ENCODE measurements at regions not wholly inside any gene's neighbourhood (a gene's known extent, or its start where the extent isn't known, plus 50 kb on each side); places are given as distances from the start of the nearest gene placed in this dataset.

- DNase-seq (ENCODE audit: low spot score) = no peak
Observed at GRCh38 chr5:2266641-2267240, 384.0 kb upstream of the IRX4 start.

DNA sequence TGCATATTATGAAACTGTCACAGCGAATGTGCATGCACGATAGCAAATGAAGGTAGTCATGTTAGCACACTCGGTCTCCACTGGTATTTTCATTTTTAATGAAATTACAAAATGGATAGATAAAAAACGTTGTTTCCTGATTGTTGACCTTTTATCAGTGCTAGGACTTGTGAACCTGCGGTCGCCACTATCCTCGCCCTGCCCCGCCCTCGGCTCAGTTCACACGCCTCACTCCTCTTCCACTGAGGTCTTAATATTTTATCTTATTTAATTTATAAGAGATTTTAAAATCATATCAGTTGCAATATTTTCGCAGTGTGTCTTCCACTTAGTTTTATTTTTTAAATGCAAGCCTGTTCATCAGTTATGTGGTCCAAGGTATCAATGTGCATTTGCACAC, 382.6 kb upstream of the IRX4 start:
- no peak for DNase-seq (ENCODE audit: low spot score)

DNA sequence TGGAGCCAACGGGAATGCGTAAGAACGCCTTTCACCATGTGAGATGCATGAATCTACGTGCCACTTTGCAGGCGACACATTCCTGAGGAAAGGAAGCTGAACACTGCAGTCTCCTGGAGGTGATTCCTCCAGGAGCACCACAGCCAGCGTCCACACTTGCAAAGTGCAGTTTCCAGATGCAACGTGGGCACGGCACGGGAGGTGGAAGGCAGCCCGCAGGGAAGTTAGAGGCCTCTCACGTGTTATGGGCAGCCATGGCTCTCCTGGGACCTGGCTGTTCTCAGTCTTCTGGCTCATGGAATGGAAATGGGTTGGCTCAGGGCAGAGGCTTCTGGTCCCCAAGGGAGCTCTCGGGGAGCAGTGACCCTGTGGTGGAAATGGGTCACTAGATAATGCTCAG, 381.0 kb upstream of the IRX4 start:
- no peak for DNase-seq (ENCODE audit: low spot score)

GRCh38 chr5:2262620-2263019, 379.9 kb upstream of the IRX4 start:
- no peak for DNase-seq (ENCODE audit: low spot score)

- DNase-seq (ENCODE audit: low spot score) = no peak
Observed at GRCh38 chr5:2261004-2261703, 378.4 kb upstream of the IRX4 start.

GRCh38 chr5:2260211-2261003, 377.7 kb upstream of the IRX4 start:
- DNase-seq (ENCODE audit: low spot score) = no peak

- DNase-seq (ENCODE audit: low spot score) = no peak
Observed at GRCh38 chr5:2259494-2260107, 376.9 kb upstream of the IRX4 start.

DNA sequence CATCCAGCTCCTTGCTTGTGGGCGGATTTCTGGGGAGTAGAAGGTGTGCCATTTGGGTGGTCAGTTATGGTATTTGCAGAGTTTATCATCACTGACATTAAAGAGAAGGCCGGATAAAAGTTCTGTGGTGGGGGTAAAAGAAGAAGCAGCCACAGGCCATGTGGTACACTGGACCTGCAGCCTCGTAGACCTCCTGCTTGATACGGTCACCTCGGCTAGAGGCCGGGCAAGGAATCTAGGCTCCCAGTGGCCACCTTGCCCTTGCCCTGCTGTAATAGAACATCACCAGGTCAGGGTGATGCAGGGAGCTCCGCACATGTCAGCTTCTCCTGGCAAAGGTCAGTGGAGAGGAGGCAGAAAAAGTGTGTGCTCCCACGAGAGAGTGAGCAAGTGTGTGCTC, 376.1 kb upstream of the IRX4 start:
- no peak for DNase-seq (ENCODE audit: low spot score)

- DNase-seq (ENCODE audit: low spot score) = no peak
Observed at GRCh38 chr5:2257326-2258244, 374.9 kb upstream of the IRX4 start.

DNA sequence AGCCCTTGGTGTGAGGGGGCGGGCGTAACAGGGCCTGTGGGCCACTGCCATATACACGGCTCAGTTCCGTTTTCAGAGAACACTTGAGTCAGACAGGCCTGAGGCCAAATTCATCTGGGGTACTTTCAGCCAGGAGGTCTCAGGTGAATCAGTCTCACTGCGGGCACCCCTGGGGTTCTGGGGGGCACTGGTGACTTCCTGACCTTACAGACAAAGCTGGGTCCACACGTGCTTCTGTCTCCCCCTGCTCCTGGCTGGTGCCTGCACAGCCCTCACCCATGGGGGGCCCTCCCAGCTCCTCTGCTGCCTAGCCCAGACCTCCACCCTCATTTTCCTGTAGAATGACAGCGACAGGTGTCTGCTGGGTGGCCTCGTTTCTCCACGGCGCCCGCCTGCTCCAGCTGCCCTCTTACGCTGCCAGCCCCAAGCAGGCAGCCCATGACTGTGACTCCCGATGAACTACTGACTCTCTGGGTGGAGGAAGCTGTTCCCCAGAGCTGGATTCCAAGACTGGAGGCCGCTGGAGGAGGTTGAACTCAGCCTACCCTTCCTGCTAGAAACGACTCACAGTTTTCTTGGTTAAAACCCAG, 374.1 kb upstream of the IRX4 start:
- no peak for DNase-seq (ENCODE audit: low spot score)

GRCh38 chr5:2255915-2256690, 373.4 kb upstream of the IRX4 start:
- no peak for DNase-seq (ENCODE audit: low spot score)

DNA sequence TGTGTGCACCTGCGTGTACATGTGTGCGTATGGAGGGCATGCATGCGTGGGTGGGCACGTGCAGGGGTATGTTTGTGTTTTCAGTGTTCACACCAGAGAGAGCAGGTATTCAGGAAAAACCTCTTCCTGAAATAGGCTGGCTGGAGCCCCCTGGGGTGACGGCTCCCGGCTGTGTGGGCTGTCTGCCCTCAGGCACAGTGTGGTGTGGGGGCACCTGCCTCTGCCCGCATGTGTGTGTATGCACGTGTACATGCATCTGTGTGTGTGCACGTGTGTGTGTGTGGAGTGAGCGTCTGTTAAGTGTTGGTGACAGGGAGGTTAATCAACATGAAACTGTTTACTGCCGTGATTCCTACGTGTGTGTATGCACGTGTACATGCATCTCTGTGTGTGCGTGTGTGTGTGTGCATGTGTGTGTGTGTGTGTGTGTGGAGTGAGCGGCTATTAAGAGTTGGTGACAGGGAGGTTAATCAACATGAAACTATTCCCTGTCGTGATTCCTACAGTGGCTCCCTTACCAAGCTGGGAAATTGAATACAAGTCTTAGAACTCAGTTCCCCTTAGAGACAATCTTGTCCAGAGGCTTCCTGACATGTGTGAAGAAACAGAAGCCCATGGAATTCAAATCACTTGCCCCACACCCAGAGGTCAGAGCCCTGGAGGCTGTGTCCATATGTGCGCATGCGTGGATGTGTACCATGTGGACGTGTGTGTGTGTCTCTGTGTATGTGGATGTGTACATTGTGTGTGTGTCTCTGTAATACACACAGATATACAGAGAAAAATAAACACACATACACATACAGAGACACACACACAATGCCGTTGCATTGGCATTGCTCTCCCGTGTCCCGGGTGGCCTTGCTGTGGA, 372.4 kb upstream of the IRX4 start:
- no peak for DNase-seq (ENCODE audit: low spot score)

DNA sequence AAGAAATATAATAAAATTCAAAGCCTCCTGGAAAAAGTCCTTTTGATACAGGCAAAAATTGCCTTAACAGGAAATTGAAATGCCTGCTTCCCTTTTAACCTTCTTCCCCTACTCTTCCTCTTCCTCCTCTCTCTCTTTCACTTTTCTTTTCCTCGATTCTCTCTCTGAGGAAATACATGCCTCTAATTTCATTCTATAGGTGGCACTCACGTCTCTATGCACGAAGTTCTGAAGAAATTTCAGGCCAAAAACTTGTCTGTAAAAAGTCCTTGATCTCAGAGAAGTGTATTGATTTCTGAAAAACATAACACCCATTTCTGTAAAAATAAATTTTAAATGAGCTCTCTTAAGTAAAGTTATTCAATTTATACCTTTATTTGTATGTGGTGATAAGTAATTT, 371.7 kb upstream of the IRX4 start:
- DNase-seq (ENCODE audit: low spot score) = no peak

- no peak for DNase-seq (ENCODE audit: low spot score)
Observed at GRCh38 chr5:2253040-2253975, 370.6 kb upstream of the IRX4 start.

- no peak for DNase-seq (ENCODE audit: low spot score)
Observed at GRCh38 chr5:2251751-2252150, 369.0 kb upstream of the IRX4 start.

- no peak for DNase-seq (ENCODE audit: low spot score)
Observed at GRCh38 chr5:2251298-2251697, 368.6 kb upstream of the IRX4 start.

DNA sequence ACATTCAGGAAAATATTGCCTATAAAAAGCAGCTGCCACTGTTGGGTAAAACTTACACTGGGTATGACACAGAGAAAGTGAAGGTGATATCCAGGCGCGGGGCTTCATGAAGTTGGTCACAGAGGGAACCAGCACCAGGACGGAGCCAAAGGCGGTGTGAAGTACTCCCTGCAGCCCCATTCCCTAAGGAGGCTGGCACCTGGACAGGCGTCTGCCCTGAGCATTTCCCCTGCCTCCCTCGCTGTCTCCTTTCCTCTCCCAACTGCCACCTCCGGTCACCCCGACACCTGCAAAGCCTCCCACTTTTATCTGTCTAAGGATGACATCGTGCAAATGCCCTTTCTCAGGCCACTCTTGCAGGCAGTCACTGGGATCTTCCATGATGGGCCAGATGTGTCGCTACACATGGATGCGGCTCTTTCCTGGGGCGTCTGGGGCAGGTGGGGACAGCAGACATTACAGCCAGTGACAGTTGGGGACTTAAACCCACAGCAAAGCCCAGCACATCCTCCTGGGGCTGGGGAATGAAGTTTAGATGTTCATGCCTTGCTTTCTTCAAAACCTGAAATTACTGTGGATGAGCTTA, 367.7 kb upstream of the IRX4 start:
- no peak for DNase-seq (ENCODE audit: low spot score)

- no peak for DNase-seq (ENCODE audit: low spot score)
Observed at GRCh38 chr5:2249442-2249841, 366.7 kb upstream of the IRX4 start.
